Transverse colon (tissue), 4 donors: ENCODE measurements at regions not wholly inside any gene's neighbourhood (a gene's known extent, or its start where the extent isn't known, plus 50 kb on each side); places are given as distances from the start of the nearest gene placed in this dataset.

Experiments used
- DNase-seq: peaks from one replicate; pipeline ENCODE4 v3.0.0-alpha.2; 2019
- H3K27ac ChIP-seq, 4 donors: fragments of 200-600 bp; sonication (generic); 2 replicates each; pipeline ENCODE4 v1.5.1; 2016 to 2018; ENCODE audit warnings: inconsistent platforms in 4 of 4
- H3K27me3 ChIP-seq: fragments of 200-600 bp; sonication (generic); 2 replicates; pipeline ENCODE4 v1.5.1; 2017; ENCODE audit warnings: inconsistent platforms
- H3K36me3 ChIP-seq, 4 donors: fragments of 200-600 bp; sonication (generic); 2 replicates each; pipeline ENCODE4 v1.5.1; 2017 to 2019; ENCODE audit warnings: inconsistent platforms in 4 of 4
- H3K4me1 ChIP-seq, 4 donors: fragments of 200-600 bp; sonication (generic); 2 replicates each; pipeline ENCODE4 v1.5.1; 2017 to 2020; ENCODE audit warnings: inconsistent platforms in 4 of 4
- H3K4me3 ChIP-seq, 4 donors: fragments of 200-600 bp; sonication (generic); 1 replicate in 1 of 4; 2 replicates in 3 of 4; pipeline versions ENCODE4 v1.5.1 to v1.6.1; 2017 to 2019; ENCODE audit warnings: inconsistent platforms in 4 of 4
- H3K9me3 ChIP-seq, 2 donors: fragments of 200-600 bp; sonication (generic); 2 replicates each; pipeline ENCODE4 v1.5.1; 2017 to 2019; ENCODE audit warnings: inconsistent platforms in 2 of 2
- EP300 ChIP-seq: sonication (generic); formaldehyde crosslinking; IDR thresholded peaks from one replicate; pipeline ENCODE4 v1.6.1; 2017; ENCODE audit warnings: antibody characterized with exemption, low read depth
- POLR2A ChIP-seq: fragments of 450-650 bp; IDR thresholded peaks from one replicate; pipeline ENCODE4 v1.6.1; 2016; ENCODE audit warnings: antibody characterized with exemption, mild to moderate bottlenecking, moderate library complexity
- POLR2AphosphoS5 ChIP-seq, 3 donors: sonication (generic); formaldehyde crosslinking; IDR thresholded peaks; one replicate each; pipeline ENCODE4 v1.6.1; 2016; ENCODE audit warnings: antibody characterized with exemption in 3 of 3
- WGBS, 2 donors: methylation state at CpG; one replicate each; pipeline ENCODE4 v1.1.5; 2018; ENCODE audit warnings: low coverage in 1 of 2; 5-methylcytosine and 5-hydroxymethylcytosine counted together
- in situ Hi-C, 4 donors: fragments of 200-750 bp; cut with MboI; loops; one replicate each; pipeline versions ENCODE4 v1.15.0 to v1.15.1; 2017; ENCODE audit warnings: low sequenced_read_pairs in 3 of 4, low pct_ligation_motif_present in 1 of 4, low pct_unique_long_range_greater_than_20kb in 1 of 4
- intact Hi-C: fragments of 100-400 bp; cut with DNase I; formaldehyde crosslinking; loops from one replicate; pipeline ENCODE4 v1.15.1; 2023; ENCODE audit warnings: low total_unique reads
- TF ChIP-seq, protein P1 (sequence below), 5 experiments: fragments of 200-600 bp in 3 of 5; fragments of 450-650 bp in 2 of 5; sonication (generic) in 3 of 5; IDR thresholded peaks; 1 replicate in 2 of 5; 2 replicates in 3 of 5; pipeline ENCODE4 v1.5.1; 2016 to 2017; ENCODE audit warnings: antibody characterized with exemption in 5 of 5, inconsistent platforms in 3 of 5, mild to moderate bottlenecking in 2 of 5, moderate library complexity in 1 of 5

- TF ChIP-seq POLR2A, result no peak
- TF ChIP-seq, protein P1, sequence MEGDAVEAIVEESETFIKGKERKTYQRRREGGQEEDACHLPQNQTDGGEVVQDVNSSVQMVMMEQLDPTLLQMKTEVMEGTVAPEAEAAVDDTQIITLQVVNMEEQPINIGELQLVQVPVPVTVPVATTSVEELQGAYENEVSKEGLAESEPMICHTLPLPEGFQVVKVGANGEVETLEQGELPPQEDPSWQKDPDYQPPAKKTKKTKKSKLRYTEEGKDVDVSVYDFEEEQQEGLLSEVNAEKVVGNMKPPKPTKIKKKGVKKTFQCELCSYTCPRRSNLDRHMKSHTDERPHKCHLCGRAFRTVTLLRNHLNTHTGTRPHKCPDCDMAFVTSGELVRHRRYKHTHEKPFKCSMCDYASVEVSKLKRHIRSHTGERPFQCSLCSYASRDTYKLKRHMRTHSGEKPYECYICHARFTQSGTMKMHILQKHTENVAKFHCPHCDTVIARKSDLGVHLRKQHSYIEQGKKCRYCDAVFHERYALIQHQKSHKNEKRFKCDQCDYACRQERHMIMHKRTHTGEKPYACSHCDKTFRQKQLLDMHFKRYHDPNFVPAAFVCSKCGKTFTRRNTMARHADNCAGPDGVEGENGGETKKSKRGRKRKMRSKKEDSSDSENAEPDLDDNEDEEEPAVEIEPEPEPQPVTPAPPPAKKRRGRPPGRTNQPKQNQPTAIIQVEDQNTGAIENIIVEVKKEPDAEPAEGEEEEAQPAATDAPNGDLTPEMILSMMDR (IDR thresholded peaks at IDR 0.05), result no peak
- TF ChIP-seq EP300, result no peak
- TF ChIP-seq POLR2AphosphoS5 (IDR thresholded peaks at IDR 0.05), result no peak
- no peak for DNase-seq
- no peak overlapping the region for H3K4me3 ChIP-seq
- H3K4me1 ChIP-seq, result no peaks in the 10 kb centered on the region
- 64% methylated on average over 2 of the region's 2 CpGs; no CpG with 5 or more reads in 1 of the 2 donors for WGBS, 2 donors
- H3K36me3 ChIP-seq, result no peaks in the 10 kb centered on the region
- intact Hi-C loops (no loop called here), in situ Hi-C loops (no loop called here)
- H3K27ac ChIP-seq, result no peak overlapping the region
- H3K9me3 ChIP-seq, result no peaks in the 10 kb centered on the region
- no peaks in the 10 kb centered on the region for H3K27me3 ChIP-seq
These were observed 1458.0 kb downstream of the NCAM2 start for GRCh38 chr21:22456241-22456640.

DNA sequence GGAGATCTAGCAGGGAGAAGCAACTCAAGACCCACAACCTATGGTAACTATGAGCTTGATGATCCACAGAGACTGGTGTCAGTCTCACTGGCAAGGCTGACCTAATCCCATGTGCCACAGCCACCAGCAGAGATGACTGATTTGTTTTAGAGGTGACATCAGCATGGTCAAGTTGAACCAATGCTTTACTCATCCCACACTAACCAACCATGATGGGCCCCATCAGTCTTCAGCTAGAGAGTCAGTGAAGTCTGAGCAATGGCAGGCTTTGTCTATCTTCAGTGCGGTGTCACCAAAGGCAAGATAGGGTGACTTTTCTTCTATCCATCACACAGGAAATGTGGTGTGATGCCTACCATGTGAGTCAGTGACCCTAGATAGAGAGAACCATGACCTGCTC, 1470.7 kb downstream of the NCAM2 start:
- H3K27me3 ChIP-seq, result no peaks in the 10 kb centered on the region
- intact Hi-C loops, result no loop called here
- H3K36me3 ChIP-seq, result no peaks in the 10 kb centered on the region
- H3K27ac ChIP-seq, result no peak overlapping the region
- no peaks in the 10 kb centered on the region for H3K9me3 ChIP-seq
- no peak for DNase-seq
- in situ Hi-C loops, result no loop called here
- TF ChIP-seq EP300, result no peak
- TF ChIP-seq, protein P1 (IDR thresholded peaks at IDR 0.05), result no peak
- no peak for TF ChIP-seq POLR2A
- no peak for TF ChIP-seq POLR2AphosphoS5 (IDR thresholded peaks at IDR 0.05)
- WGBS, 2 donors, result 100% methylated on average over 1 of the region's 1 CpG; no CpG with 5 or more reads in 1 of the 2 donors
- no peak overlapping the region for H3K4me3 ChIP-seq
- no peaks in the 10 kb centered on the region for H3K4me1 ChIP-seq

- Histone ChIP-seq H3K9me3 (no peaks in the 10 kb centered on the region), H3K4me1 (no peaks in the 10 kb centered on the region), H3K4me3 (no peak overlapping the region), H3K27me3 (no peaks in the 10 kb centered on the region), H3K36me3 (no peaks in the 10 kb centered on the region), H3K27ac (no peak overlapping the region)
- WGBS, 2 donors, result 74 to 90% methylated on average over 1 of the region's 1 CpG
- no peak for DNase-seq
- intact Hi-C loops (no loop called here), in situ Hi-C loops (no loop called here)
- TF ChIP-seq POLR2AphosphoS5 (IDR thresholded peaks at IDR 0.05) (no peak), EP300 (no peak), POLR2A (no peak)
- TF ChIP-seq, protein P1 (IDR thresholded peaks at IDR 0.05), result no peak
These were observed 1476.2 kb downstream of the NCAM2 start for GRCh38 chr21:22474403-22474802.

DNA sequence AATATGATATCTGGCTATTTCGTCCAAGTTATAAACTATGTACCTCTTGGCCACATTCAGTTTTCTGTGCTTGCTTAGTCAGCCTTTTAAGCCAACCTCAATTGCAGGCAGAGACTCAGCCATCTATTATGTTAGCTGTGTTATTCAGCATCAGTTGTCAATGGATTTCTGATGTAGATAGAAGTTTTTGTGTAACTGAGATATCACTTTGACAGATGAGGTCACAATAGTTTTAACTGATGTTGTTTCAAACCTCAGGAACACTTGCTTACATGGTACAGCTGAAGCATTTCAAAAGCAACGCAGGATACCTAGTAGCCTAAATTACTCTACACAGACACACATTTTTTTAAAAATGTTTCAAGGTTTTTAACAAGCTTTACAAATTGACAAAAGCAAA, 1478.0 kb downstream of the NCAM2 start:
- TF ChIP-seq EP300 (no peak), POLR2A (no peak), POLR2AphosphoS5 (IDR thresholded peaks at IDR 0.05) (no peak)
- TF ChIP-seq, protein P1 (IDR thresholded peaks at IDR 0.05), result no peak
- H3K27me3 ChIP-seq, result no peaks in the 10 kb centered on the region
- WGBS, 2 donors, result 75 to 79% methylated on average over 2 of the region's 2 CpGs
- H3K4me3 ChIP-seq, result no peak overlapping the region
- in situ Hi-C loops (no loop called here), intact Hi-C loops (no loop called here)
- H3K27ac ChIP-seq, result no peak overlapping the region
- H3K9me3 ChIP-seq, result no peaks in the 10 kb centered on the region
- no peak for DNase-seq
- H3K4me1 ChIP-seq, result no peaks in the 10 kb centered on the region
- no peaks in the 10 kb centered on the region for H3K36me3 ChIP-seq
